A673 (cell line): ENCODE measurements at regions not wholly inside any gene's neighbourhood (a gene's known extent, or its start where the extent isn't known, plus 50 kb on each side); places are given as distances from the start of the nearest gene placed in this dataset.

Source experiments
- CTCF ChIP-seq: fragments of 300-800, 200-600 bp; sonication (generic); conservative IDR thresholded peaks from 2 replicates; pipeline ENCODE4 v1.5.1; 2017; ENCODE audit warnings: low read depth, mild to moderate bottlenecking, antibody characterized with exemption, low read length, moderate library complexity, mixed read lengths
- EZH2 ChIP-seq: fragments of 200-600 bp; sonication (generic); IDR thresholded peaks from 2 replicates; pipeline ENCODE4 v1.6.1; 2017; ENCODE audit warnings: borderline replicate concordance, low read depth, mild to moderate bottlenecking, mixed read lengths, antibody characterized with exemption, low read length; ENCODE audit not compliant: poor library complexity, severe bottlenecking

- TF ChIP-seq CTCF (no peak), EZH2 (no peak)
Observed at GRCh38 chr4:147195386-147195785, 249.7 kb upstream of the TTC29 start.
